HG03103 (cell line): ENCODE measurements at regions not wholly inside any gene's neighbourhood (a gene's known extent, or its start where the extent isn't known, plus 50 kb on each side); places are given as distances from the start of the nearest gene placed in this dataset.
"Not testable (repeated sequence)": the region's sequence is repeated elsewhere in the genome, so short reads cannot be mapped to it uniquely, and the experiment has no call there.

ENCODE experiments used
- ATAC-seq: cut with Tn5 transposase; IDR thresholded peaks from one replicate; pipeline ENCODE4 v1.9.1; 2021; ENCODE audit warnings: low read depth; ENCODE audit not compliant: unreplicated experiment

DNA sequence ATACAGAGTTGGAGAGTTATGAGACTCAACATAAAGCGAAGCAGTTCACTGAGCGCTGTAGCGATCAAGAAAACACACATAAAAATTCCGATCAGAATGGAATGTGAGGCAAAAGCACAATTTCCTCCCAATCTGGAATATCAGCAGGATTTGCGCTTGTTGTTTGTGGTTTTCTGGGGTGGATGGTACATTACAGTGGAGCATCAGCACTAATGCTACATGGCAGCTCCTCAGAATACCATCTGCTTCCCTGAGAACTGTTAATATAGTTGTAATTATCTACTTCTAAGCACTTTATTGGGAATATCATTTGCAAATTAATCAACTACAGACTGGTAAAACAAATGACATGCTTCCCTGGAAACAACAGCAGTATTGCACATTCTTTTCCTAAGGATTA lies 324.1 kb upstream of the PPARGC1A start:
- no peak for ATAC-seq

DNA sequence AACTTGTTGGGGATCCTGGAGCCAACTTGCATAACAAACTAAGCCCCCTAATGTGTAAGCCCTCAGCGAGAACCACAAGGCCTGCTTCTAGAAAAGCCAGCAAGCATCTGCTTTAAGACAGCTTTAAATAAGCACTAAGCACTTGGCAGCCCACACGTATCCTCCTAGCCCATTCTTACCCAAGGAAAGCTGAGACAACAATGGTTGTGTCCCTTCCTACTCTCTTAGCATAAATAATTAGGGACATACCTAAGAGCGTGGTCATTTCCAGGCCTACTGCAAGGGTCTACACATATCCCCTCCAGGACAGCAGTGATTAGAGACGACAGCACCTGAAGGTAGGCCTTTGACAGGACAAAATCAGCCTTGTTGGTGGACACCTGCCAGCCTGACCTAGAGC lies 322.8 kb upstream of the PPARGC1A start:
- ATAC-seq, result no peak

DNA sequence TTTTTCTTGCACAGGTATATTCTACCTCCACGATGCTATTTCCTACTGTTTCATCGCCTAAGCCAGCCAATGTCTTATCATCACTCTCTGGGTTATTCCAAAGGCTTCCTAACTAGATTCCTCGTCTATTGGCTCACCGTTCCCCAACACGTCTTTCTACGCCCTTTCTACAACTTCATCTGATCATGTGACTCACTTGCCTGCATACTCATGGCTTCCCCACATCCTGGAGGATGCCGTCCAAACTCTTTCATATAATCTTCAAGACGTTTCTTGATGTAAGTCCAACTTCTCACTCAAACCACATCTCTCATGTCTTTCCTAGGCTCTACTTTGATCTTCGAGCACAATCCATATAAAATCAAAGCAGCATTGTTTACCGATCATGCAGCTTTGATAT lies 322.0 kb upstream of the PPARGC1A start:
- no peak for ATAC-seq

DNA sequence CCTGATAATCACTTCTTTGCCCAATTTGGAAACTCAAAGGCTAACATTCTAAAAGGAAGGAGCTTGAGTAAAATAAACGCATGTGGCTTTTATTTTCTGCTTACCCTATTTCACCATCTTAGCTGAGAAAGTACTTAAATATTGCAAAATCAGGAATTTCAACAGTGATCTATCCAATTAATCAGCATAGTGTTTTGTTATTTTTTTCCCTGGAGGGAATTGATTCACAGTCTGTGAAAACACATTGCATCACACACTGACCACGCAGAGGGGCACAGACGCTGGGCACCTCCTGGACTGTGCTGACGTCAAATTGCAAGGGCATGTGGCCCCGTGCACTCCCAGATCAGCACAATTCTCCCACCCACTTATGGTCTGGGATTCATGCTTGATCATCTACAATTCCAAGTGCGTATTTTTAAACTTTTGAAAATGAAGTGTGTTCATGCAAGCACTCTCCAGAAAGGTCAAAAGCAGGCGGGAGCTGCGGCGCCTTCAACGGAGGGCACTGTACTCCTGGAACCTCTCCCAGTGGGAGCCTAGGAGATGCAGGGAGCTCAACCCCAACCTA lies 320.6 kb upstream of the PPARGC1A start:
- no peak for ATAC-seq

DNA sequence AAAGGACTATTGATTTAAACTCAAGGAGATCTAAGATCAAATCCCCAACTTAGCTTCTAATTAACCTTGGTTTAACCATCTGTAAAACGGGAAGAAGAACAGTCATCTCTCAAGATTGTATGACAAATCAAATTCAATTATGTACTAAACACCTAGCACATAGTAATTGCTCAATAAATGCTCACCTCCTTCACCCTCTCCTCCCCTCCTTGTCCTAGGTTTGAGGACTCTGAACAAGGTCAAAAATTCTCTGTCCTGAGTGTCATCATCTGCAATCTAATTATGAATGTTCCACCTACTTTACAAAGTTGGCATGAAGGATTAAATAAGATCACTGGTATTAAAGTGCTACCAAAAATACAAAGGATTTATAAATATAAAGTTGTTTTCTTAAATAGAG lies 320.1 kb upstream of the PPARGC1A start:
- no peak for ATAC-seq

DNA sequence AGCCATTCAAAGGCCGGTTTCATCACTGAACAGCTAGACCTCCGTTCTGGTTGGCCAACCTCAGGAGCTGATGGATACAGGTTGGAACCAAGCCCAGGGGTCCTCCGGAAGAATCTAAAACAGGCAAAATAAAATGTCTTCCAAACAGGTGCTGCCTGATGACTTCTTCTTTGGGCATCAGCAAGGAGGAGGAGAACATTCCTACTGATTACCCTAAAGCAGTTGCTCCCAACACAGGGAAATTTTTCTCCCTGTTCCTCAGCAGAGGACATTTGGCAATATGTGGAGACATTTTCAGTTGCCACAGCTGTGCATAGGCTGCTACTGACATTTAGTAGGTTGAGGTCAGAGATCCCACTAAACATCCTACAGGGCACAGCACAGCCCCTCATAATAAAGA lies 319.3 kb upstream of the PPARGC1A start:
- no peak for ATAC-seq

DNA sequence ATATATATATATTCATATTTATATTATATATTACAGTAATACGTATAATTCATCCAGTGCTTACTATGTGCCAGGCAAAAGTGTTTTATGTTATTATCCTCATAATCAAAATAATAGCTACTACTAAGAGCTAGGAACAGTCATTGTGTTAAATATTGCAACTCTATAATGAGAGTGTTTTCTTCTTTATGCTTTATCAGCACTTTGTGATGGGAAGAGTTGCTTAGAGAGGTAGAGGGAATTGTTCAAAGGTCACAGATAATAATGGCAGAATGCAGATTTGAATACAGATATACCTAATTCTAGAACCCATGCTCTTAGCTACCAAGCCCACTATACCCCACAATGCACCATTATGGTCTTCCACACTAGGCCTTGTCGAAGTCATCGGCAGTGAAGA lies 318.8 kb upstream of the PPARGC1A start:
- ATAC-seq, result no peak

DNA sequence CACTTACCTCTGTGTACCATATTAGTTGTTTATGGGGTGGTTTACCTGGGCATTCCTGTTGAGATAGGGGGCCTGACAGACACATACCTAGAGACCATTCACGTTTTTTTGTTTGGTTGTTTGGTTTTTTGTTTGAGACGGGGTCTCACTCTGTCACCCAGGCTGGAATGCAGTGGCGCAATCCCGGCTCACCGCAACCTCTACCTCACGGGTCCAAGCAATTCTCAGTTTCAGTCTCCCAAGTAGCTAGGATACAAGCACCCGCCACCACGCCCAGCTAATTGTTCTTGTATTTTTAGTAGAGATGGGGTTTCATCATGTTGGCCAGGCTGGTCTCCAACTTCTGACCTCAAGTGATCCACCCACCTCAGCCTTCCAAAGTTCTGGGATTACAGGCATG lies 314.9 kb upstream of the PPARGC1A start:
- not testable (repeated sequence) for ATAC-seq

DNA sequence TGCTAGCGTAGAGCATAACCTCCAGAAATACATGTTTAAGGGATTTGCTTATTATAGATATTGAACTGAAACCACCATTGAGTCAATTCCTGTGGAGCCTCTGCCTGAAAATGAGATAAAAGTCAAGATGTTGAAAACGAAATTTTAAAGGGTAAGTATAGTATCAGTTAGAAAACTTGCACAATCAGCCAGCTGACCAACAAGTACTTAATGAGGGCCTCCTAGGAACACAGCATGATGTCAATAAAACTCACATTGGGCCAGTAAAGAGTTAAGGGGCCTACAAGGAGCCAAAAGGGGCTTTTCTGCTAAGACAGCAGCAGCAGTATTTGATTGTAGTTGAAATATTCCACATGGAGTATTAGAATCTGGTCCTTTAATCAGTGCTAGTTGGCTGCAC lies 314.1 kb upstream of the PPARGC1A start:
- ATAC-seq, result no peak

DNA sequence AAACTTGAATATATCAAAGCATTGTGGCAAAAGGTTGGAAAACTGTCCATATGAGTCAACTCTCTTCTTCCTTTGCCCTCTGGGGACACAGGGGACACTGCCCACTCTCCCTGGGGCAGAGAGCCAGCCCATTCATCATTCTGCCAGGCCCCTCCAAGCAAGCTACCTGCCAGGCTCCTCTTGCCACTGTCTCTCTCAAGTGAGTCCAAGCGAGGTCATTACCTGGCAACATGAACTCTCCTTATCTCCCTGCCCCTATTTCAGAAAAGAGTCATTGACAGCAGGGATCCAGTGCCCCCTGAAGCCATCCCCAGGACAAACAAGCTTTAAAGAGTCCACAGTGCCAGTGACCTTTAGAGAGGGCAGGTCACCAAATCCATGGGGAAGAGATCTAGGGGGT lies 312.7 kb upstream of the PPARGC1A start:
- ATAC-seq, result no peak

DNA sequence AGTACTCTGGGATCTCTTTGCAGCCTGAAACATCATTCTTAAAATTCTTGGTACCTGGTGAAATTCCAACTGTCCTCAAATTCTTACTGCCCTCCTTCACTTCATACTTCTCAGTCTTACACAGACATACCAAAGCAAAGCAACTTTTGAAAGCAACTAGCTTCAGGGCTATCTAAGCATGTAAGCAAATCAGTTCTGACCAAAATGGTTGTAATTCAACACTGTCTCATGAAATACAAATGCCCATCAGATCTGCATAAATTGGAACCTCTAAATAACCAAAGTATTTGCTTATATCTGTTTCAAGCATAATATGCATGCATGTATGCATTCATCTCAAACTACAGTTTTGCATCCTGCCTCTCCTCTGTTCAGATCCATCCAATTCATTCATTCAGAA lies 308.1 kb upstream of the PPARGC1A start:
- ATAC-seq, result no peak

DNA sequence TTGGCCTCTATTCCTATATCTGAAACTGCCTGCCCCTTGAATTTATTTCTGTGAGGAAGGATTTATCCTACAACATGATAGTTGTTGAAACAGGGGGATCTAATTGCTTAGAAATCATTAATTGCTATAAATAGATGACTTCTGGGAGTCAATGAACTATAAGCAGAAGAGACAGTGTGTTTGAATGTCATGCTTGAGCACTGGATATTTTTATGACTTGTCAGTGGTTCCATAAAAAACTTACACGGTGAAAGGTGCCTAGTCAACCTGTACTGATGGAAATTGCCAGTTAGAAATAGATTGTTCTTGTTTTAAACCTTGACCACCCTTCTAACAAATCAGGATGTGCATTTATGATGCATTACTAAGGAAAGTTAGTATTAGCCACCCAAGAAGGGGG lies 306.9 kb upstream of the PPARGC1A start:
- ATAC-seq, result no peak

DNA sequence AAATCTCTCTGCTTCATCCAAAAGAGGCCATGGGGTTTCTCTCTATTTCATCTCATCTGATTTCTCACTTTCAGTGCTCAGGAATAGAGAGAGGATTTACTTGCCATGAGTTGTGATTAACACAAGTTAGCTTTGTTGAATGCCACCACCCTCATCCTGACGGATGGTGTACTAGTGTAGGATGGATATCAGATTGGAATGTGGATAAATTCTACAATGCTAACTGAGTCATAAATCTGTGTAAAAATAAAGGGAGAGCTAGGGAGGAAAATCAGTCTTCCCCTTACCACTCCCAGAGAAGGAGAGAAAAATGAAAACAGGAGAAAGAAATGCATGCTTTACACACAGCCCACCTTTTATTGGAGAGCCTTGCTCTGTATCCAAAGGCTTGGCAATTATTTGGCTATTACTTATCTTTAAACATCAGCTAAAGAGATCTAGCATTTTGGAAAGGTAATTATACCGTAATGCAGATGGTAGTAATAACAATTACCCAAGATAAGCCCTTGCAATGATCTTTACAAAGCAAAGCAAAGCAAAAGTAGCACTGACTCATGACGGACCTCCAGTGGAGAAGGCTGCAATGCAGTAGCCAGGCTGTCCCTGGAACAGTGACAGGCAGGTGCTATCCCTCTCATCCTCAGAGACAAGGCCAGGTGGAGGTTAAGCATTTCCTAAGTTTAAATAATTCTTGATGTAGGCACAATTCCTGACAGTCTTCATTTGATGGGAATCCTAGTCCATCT lies 306.3 kb upstream of the PPARGC1A start:
- no peak for ATAC-seq

DNA sequence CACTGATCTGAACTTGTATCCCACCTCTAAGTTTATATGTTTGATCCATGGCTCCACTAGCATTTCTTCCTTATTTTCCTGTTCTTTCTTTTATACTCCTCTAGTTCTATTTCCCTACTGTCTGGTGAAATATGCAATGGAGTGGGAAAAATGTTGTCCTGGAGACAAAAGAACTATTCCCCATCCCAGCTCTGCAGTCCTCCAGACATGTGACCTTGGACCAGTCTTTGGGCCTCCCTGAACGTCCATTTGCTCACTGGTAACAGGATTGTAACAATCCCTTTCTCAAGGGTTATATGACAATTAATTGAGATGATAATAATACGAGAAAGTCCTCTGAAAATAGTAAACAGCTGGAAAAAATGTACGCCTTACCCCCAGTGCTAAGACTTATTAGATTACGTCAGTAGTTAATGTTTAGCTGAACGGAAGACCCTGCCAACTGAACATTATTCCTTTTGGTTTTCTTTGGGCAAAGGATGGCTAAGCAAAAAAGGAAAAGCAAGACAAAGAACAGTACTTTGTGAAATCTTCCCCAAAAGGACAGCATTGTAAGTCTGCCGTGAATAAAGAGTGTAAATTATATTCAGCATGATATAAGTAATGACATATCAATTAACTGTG lies 302.3 kb upstream of the PPARGC1A start:
- no peak for ATAC-seq

DNA sequence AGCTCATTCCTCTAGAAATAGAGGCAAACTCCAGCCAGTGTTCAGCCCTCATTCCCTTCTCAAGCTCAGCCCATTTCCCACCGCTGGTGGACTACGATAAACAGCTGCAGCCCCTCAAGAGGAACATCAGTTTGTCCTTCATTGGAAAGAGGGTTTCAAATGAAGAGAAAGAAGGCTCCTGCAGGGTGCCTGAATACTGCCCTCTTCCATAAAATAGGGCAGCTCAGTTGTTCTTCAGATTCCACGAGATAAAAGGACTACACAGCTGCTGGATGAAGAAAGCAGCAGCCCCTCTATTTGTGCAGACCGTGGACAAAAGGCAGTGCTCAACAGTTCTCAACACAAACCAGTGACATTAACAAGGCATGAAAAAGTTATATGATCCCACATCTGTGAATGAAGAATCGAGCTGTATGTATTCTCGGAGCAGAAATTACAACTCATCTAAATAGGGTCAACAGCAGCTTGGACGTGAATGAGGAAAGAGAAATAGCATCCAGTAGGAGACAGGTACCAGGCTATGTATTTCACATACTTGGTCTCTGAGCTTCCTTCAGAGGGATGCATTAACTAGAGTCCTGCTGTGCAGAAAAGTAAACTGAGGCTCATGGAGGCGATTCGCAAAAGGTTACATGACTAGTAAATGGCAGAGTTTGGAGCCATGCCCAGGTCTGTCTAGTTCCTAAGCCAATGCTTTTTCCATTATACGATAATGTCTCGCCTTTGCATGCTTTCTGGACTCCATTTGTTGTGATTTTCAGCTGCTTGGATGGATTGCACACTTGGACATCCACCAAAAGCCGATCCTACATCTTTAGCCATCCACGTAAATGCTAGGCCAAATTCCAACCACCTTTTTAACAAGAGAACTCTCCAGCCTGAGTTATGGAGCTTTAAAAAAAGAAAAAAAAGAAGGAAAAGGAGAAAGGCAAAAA lies 301.2 kb upstream of the PPARGC1A start:
- ATAC-seq, result no peak

DNA sequence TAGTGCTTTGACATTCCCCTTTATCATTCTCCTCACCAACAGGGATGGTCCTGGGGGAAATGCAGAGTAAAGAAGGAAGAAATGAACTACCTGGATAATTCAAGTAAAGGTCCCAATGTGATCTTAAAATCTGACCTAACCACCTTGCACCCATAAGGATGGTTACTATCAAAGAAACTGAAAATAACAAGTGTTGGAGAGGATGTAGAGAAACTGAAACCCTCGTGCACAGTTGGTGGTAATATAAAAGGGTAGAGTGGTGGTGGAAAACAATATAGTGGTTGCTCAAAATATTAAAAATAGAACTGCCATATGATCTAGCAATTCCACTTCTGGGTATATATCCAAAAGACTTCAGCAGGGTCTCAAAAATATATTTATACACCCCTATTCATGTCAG lies 298.6 kb upstream of the PPARGC1A start:
- ATAC-seq, result no peak

DNA sequence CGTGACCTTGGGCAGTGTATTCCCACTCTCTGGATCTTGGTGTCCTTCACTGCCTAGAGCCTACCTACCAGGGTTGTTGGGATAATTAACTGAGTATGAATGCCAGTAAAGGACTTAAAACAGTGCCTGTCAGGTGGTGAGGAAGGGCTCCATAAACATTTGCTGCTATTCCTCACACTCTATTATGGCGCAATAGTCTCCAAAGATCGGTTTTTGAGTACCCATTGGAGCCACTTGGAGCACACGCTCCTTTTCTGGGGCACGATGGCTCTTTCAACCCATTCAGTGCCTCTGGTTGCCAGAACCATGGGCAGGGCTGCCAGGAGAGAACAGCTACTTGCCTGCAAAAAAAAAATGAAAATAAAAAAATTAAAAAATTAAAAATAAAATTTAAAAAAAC lies 296.6 kb upstream of the PPARGC1A start:
- no peak for ATAC-seq

DNA sequence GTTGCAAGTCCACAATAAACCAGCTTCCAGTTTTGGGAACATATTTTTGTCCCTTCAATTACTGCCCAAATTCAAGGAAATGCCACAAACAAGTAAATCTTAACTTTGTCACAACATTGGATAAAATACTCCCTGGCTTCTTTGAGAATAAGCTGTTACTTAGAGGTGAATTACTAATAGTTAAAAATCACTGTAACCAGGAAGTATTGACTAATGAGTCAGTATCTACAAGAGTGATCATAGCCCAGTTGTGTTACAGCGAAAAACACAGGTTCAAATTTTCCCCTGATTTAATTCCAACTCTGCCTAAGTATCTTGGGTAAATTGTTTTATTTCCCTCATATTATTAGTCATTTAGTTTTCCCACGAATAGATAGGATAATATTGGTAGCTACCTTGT lies 291.2 kb upstream of the PPARGC1A start:
- ATAC-seq, result no peak

DNA sequence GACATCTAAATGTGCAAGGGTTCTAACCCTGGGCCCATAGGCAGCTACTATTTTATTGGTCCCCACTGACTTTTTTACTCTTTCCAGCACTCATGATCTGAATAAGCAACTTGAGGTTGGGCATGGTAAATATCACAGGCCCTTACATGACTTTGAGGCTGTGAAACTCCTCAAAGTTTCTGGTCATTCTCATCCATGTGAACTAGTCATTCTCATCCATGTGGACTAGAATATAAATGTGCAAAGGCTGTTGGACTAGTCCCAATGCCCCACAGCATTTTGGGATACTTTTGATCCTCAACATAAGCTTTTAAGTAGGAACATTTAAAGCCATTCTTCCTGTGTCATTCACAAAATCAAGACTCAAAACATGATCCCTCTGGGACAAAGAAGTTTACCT lies 290.7 kb upstream of the PPARGC1A start:
- no peak for ATAC-seq

DNA sequence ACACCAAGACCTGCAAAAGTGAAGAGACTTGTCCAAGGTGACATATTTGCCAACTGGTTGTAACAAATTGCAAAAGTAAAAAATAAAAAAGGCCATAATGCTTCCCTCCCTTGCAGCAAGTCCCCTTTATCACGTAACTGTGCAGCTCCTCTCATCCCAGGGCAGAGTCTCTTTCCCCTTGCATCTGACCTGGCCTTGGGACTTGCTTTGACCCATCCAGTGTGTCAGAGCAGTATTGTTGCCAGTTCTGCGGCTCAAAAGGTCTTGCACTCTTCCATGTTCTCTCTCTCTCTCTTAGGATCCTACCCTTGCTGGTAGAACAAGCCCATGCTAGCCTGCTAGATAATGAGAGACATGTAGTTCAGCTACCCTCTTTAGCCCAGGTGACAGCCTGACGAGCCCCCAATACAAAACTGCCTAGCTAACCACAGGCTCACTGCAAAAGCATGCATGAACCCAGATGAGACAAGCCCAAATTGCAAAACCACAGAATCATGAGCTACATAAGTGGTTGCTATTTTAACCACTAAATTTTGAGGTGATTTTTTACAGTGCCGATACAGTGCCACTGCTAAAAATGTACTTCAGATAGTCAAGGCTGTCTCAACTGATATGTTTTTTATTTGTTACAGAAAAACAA lies 289.5 kb upstream of the PPARGC1A start:
- ATAC-seq, result no peak

DNA sequence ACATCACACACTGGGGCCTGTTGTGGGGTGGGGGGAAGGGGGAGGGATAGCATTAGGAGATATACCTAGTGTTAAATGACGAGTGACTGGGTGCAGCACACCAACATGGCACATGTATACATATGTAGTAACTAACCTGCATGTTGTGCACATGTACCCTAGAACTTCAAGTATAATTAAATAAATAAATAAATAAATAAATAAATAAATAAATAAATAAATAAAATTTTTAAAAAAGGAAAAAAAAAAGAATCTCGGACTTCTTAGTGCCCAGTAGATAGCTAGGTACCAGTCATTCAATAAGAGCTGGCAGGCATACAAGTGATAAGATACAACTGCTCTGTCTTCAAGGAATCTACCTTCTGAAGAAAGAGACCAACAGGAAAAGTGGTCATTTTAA lies 287.6 kb upstream of the PPARGC1A start:
- ATAC-seq, result not testable (repeated sequence)
